Left lung (tissue), 4 donors: ENCODE measurements at regions not wholly inside any gene's neighbourhood (a gene's known extent, or its start where the extent isn't known, plus 50 kb on each side); places are given as distances from the start of the nearest gene placed in this dataset.

Experiments
- ATAC-seq: fragments of 200-7000 bp; cut with Tn5 transposase; one replicate; pipeline ENCODE4 v1.9.1; 2020; ENCODE audit warnings: moderate library complexity
- DNase-seq, 4 donors: peaks; one replicate each; pipeline ENCODE4 v3.0.0-alpha.2; 2013 to 2020
- H3K27ac ChIP-seq, 2 donors: fragments of 200-600 bp; sonication (generic) in 1 of 2; one replicate each; pipeline versions ENCODE4 v1.5.0 to v1.8.0; 2020 to 2021
- H3K27me3 ChIP-seq, 2 donors: fragments of 200-600 bp; sonication (generic) in 1 of 2; one replicate each; pipeline versions ENCODE4 v1.5.0 to v1.8.0; 2020 to 2021
- H3K36me3 ChIP-seq, 2 donors: fragments of 200-600 bp; sonication (generic) in 1 of 2; one replicate each; pipeline versions ENCODE4 v1.5.0 to v1.8.0; 2020 to 2021
- H3K4me1 ChIP-seq, 2 donors: fragments of 200-600 bp; one replicate each; pipeline ENCODE4 v1.8.0; 2021
- H3K4me3 ChIP-seq, 2 donors: fragments of 200-600 bp; sonication (generic) in 1 of 2; one replicate each; pipeline versions ENCODE4 v1.5.0 to v1.8.0; 2020 to 2021; ENCODE audit warnings: mild to moderate bottlenecking in 1 of 2
- H3K9me3 ChIP-seq, 2 donors: fragments of 200-600 bp; sonication (generic) in 1 of 2; one replicate each; pipeline versions ENCODE4 v1.5.0 to v1.8.0; 2020 to 2021
- CTCF ChIP-seq, 2 donors: fragments of 200-600 bp; sonication (generic) in 1 of 2; IDR thresholded peaks; one replicate each; pipeline versions ENCODE4 v1.5.0 to v1.8.0; 2021; ENCODE audit warnings: antibody characterized with exemption in 2 of 2
- intact Hi-C, 2 donors: fragments of 100-400 bp; cut with DNase I; formaldehyde crosslinking; loops; one replicate each; pipeline versions ENCODE4 v1.11.2 to v1.14.2; 2022
- donor health status: DM: no; HTN: yes; CAD: no.
- donor health status: DM: no; HTN: no; CAD: no.

DNA sequence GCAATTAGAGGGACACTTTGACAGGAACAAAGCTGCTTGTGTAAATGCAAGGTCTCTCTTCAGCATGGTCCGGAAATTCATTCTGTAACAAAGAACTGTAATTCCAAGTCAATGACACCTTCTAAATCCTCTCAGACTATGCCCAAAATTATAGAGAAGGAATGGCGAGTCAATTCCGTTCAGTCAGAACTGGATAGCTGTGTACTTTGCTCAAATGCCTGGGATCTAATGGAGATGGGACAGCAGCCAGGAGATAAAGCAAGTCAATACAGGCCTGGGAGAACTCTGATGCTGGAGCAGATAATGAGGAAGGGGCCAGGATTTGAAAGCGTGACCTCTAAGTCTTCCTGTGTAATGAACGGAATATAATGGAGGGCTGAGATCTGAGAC, 96.4 kb upstream of the SPRY4 start:
- DNase-seq (no peak), ATAC-seq (no peak)
- H3K4me3 ChIP-seq, result no peak overlapping the region
- H3K27me3 ChIP-seq, result no peaks in the 10 kb centered on the region
- H3K36me3 ChIP-seq, result no peaks in the 10 kb centered on the region
- intact Hi-C loops, result no loop called here
- no peak overlapping the region for H3K27ac ChIP-seq
- H3K9me3 ChIP-seq, result no peaks in the 10 kb centered on the region
- peaks cover 0 to 8% of the 10 kb centered on the region in 2 donors for H3K4me1 ChIP-seq
- no peak for TF ChIP-seq CTCF (IDR thresholded peaks at IDR 0.05)

DNA sequence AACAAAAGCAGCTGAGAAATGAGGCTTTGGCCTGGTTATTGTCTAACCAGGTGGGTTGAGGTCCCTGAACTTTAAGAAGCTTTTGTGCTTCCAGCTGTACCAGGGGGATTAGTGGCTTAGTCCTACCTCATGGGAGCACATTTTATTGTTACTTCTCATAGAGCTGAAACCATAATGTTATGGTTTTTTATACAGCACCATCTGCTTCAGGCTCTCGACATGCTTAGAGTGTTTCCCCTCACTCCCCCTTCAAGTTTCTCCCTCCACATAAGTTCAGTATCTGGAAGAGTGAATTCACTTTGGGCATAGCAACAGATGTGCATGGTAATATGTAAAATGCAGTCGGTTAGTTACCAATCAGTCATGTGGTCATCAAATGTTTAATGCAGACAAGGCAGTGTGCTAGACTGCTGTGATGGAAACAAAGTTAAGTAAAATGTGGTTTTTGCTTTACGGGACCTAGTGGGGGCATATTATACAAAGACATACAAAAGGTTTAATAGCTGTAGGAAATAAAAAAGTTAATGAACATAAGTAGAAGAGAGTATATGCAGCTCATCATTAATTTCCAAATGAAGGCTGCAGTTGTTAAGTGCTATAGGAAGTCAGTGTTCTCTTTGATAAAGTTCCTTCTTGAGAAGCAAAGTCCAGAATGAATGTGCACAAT, 95.9 kb upstream of the SPRY4 start:
- no peaks in the 10 kb centered on the region for H3K27me3 ChIP-seq
- DNase-seq (no peak), ATAC-seq (no peak)
- peaks cover 0 to 8% of the 10 kb centered on the region in 2 donors for H3K4me1 ChIP-seq
- no peaks in the 10 kb centered on the region for H3K9me3 ChIP-seq
- no peak for TF ChIP-seq CTCF (IDR thresholded peaks at IDR 0.05)
- no peak overlapping the region for H3K4me3 ChIP-seq
- intact Hi-C loops, result no loop called here
- H3K27ac ChIP-seq, result no peak overlapping the region
- no peaks in the 10 kb centered on the region for H3K36me3 ChIP-seq

- H3K9me3 ChIP-seq, result no peaks in the 10 kb centered on the region
- ATAC-seq (no peak), DNase-seq (no peak)
- no peak overlapping the region for H3K4me3 ChIP-seq
- no peak for TF ChIP-seq CTCF (IDR thresholded peaks at IDR 0.05)
- H3K27me3 ChIP-seq, result no peaks in the 10 kb centered on the region
- intact Hi-C loops, result no loop called here
- no peak overlapping the region for H3K27ac ChIP-seq
- H3K36me3 ChIP-seq, result no peaks in the 10 kb centered on the region
- no peaks in the 10 kb centered on the region for H3K4me1 ChIP-seq
These were observed 87.8 kb upstream of the SPRY4 start for GRCh38 chr5:142412581-142412980.

GRCh38 chr5:142411656-142412425, 87.0 kb upstream of the SPRY4 start:
- no peaks in the 10 kb centered on the region for H3K9me3 ChIP-seq
- intact Hi-C loops, result no loop called here
- H3K36me3 ChIP-seq, result no peaks in the 10 kb centered on the region
- no peak overlapping the region for H3K4me3 ChIP-seq
- no peak overlapping the region for H3K27ac ChIP-seq
- ATAC-seq, result no peak
- TF ChIP-seq CTCF (IDR thresholded peaks at IDR 0.05), result no peak
- H3K4me1 ChIP-seq, result no peaks in the 10 kb centered on the region
- no peaks in the 10 kb centered on the region for H3K27me3 ChIP-seq
- no peak for DNase-seq

DNA sequence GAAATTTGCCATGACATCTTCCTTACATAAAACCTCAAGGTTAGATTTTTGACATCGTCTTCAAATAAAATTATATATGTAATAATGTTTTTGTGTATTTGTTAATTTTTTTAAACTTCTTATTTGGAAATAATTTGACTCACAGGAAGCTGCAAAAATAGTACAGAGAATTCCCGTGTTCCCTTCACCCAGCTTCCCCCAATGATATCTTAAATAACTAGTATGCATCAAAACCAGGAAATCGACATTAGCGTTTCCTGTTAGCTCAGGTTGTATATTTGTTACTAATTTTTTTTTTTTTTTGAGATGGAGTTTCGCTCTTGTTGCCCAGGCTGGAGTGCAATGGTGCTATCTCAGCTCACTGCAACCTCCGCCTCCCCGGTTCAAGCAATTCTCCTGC, 86.3 kb upstream of the SPRY4 start:
- H3K9me3 ChIP-seq, result no peaks in the 10 kb centered on the region
- DNase-seq, result no peak
- no peaks in the 10 kb centered on the region for H3K36me3 ChIP-seq
- no peak for TF ChIP-seq CTCF (IDR thresholded peaks at IDR 0.05)
- no peaks in the 10 kb centered on the region for H3K27me3 ChIP-seq
- no peak overlapping the region for H3K4me3 ChIP-seq
- intact Hi-C loops, result no loop called here
- ATAC-seq, result no peak
- H3K27ac ChIP-seq, result no peak overlapping the region
- H3K4me1 ChIP-seq, result no peaks in the 10 kb centered on the region
